ENCODE measurements at regions not wholly inside any gene's neighbourhood (a gene's known extent, or its start where the extent isn't known, plus 50 kb on each side); places are given as distances from the start of the nearest gene placed in this dataset.

- Histone ChIP-seq H3K4me1 (ENCODE audit: low read depth, poor library complexity, severe bottlenecking) (no peaks in the 10 kb centered on the region), H3K79me2 (ENCODE audit: insufficient read depth, low read depth) (no peaks in the 10 kb centered on the region), H2AFZ (ENCODE audit: low read depth) (no peak overlapping the region), H3K4me2 (no peak overlapping the region), H4K20me1 (ENCODE audit: insufficient read depth) (no peaks in the 10 kb centered on the region), H3K27me3 (ENCODE audit: insufficient read depth, low read depth) (no peaks in the 10 kb centered on the region), H3K36me3 (ENCODE audit: insufficient read depth) (no peaks in the 10 kb centered on the region), H3K9ac (no peak overlapping the region), H3K27ac (no peak overlapping the region), H3K4me3 (IDR thresholded peaks at IDR 0.05; ENCODE audit: insufficient read depth, low read depth, low read length) (no peak overlapping the region)
- no peak for TF ChIP-seq CTCF (conservative IDR thresholded peaks at IDR 0.05; ENCODE audit: low read depth, low read length)
Measured at GRCh38 chr22:46096706-46097230, 53.6 kb upstream of the PPARA start.

- Histone ChIP-seq H3K4me2 (no peak overlapping the region), H3K36me3 (ENCODE audit: insufficient read depth) (no peaks in the 10 kb centered on the region), H3K27ac (no peak overlapping the region), H3K4me1 (ENCODE audit: low read depth, poor library complexity, severe bottlenecking) (no peaks in the 10 kb centered on the region), H3K79me2 (ENCODE audit: insufficient read depth, low read depth) (no peaks in the 10 kb centered on the region), H3K27me3 (ENCODE audit: insufficient read depth, low read depth) (no peaks in the 10 kb centered on the region), H3K4me3 (IDR thresholded peaks at IDR 0.05; ENCODE audit: insufficient read depth, low read depth, low read length) (no peak overlapping the region), H4K20me1 (ENCODE audit: insufficient read depth) (no peaks in the 10 kb centered on the region), H3K9ac (no peak overlapping the region), H2AFZ (ENCODE audit: low read depth) (no peak overlapping the region)
- TF ChIP-seq CTCF (conservative IDR thresholded peaks at IDR 0.05; ENCODE audit: low read depth, low read length), result no peak
Measured at GRCh38 chr22:46097268-46097900, 52.9 kb upstream of the PPARA start.

GRCh38 chr22:46098525-46099475 lies 51.5 kb upstream of the PPARA start:
- Histone ChIP-seq H3K79me2 (ENCODE audit: insufficient read depth, low read depth) (no peaks in the 10 kb centered on the region), H3K27ac (no peak overlapping the region), H3K27me3 (ENCODE audit: insufficient read depth, low read depth) (no peaks in the 10 kb centered on the region), H3K4me2 (no peak overlapping the region), H3K36me3 (ENCODE audit: insufficient read depth) (no peaks in the 10 kb centered on the region), H2AFZ (ENCODE audit: low read depth) (no peak overlapping the region), H3K9ac (no peak overlapping the region), H4K20me1 (ENCODE audit: insufficient read depth) (no peaks in the 10 kb centered on the region), H3K4me1 (ENCODE audit: low read depth, poor library complexity, severe bottlenecking) (no peaks in the 10 kb centered on the region), H3K4me3 (IDR thresholded peaks at IDR 0.05; ENCODE audit: insufficient read depth, low read depth, low read length) (no peak overlapping the region)
- TF ChIP-seq CTCF (conservative IDR thresholded peaks at IDR 0.05; ENCODE audit: low read depth, low read length), result no peak

GRCh38 chr22:46099740-46100139 lies 50.6 kb upstream of the PPARA start:
- Histone ChIP-seq H3K79me2 (ENCODE audit: insufficient read depth, low read depth) (no peaks in the 10 kb centered on the region), H3K27me3 (ENCODE audit: insufficient read depth, low read depth) (no peaks in the 10 kb centered on the region), H3K9ac (no peak overlapping the region), H3K4me1 (ENCODE audit: low read depth, poor library complexity, severe bottlenecking) (no peaks in the 10 kb centered on the region), H4K20me1 (ENCODE audit: insufficient read depth) (no peaks in the 10 kb centered on the region), H3K4me3 (IDR thresholded peaks at IDR 0.05; ENCODE audit: insufficient read depth, low read depth, low read length) (no peak overlapping the region), H2AFZ (ENCODE audit: low read depth) (no peak overlapping the region), H3K4me2 (no peak overlapping the region), H3K36me3 (ENCODE audit: insufficient read depth) (no peaks in the 10 kb centered on the region), H3K27ac (no peak overlapping the region)
- TF ChIP-seq CTCF (conservative IDR thresholded peaks at IDR 0.05; ENCODE audit: low read depth, low read length), result no peak

Measured in KMS-11 (cell line).